BJ (cell line): ENCODE measurements at regions not wholly inside any gene's neighbourhood (a gene's known extent, or its start where the extent isn't known, plus 50 kb on each side); places are given as distances from the start of the nearest gene placed in this dataset. TPM values are rescaled to one million over a fixed set of nuclear protein-coding genes. Genes with fewer than 3 reads are reported as not detected.

Experiments
- CTCF ChIA-PET: fragments of 350-600 bp; formaldehyde crosslinking; extraction: SDS; loops from one replicate; lab custom pipeline; 2021; ENCODE audit warnings: antibody characterized with exemption, inconsistent platforms; lab: Yijun Ruan, JAX
- POLR2A ChIA-PET: fragments of 300-600 bp; sonication (Branson Sonifier 250); formaldehyde crosslinking; extraction: SDS; loops from one replicate; lab custom pipeline; 2021; ENCODE audit warnings: antibody characterized with exemption; lab: Charles Lee
- DNase-seq: peaks from one replicate; pipeline ENCODE4 v3.0.0-alpha.2; 2011; ENCODE audit warnings: low read depth
- H3K27me3 ChIP-seq: 2 replicates; pipeline ENCODE4 v1.6.0; 2011; ENCODE audit warnings: low read length; ENCODE audit not compliant: control insufficient read depth, insufficient read depth
- H3K36me3 ChIP-seq: 2 replicates; pipeline ENCODE4 v1.5.1; 2011; ENCODE audit warnings: low read length; ENCODE audit not compliant: control insufficient read depth, insufficient read depth
- H3K4me3 ChIP-seq: 2 replicates; pipeline ENCODE4 v1.5.1; 2011; ENCODE audit warnings: low read depth, mild to moderate bottlenecking, control low read depth, low read length
- small RNA-seq: library from RNA; depleted of rRNA; stranded (forward); fragments of <200 nt; gene quantifications from one replicate; pipeline ENCODE3, GENCODE V24; 2012; ENCODE audit warnings: low replicate concordance, low read depth; ENCODE audit not compliant: insufficient read length
- TF ChIP-seq, protein P1 (sequence below): IDR thresholded peaks from 2 replicates; pipeline ENCODE4 v1.5.1; 2011; ENCODE audit warnings: low read depth, mild to moderate bottlenecking, control low read depth, inconsistent platforms, low read length, moderate library complexity; ENCODE audit not compliant: insufficient read depth

DNA sequence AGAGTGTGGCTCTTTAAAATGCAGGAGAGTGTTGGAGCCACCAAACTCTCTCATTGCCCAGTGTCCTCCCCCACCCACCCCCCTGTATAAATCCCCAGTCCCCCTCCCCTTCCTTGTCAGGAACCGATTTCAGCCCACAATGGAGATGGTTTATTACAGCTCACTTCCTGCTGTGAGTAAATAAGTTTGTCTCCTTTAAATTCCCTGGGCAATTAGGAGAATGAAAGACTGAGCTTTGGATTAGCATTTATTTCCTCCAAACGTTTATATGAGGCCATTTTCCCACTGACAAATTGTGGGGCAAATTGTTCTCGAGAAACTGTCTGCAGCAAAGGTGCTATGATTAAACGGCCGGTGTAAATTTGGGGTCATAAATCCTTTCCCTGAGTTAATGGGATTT is 128.8 kb downstream of the DHX35 start:
- ChIA-PET CTCF (interaction anchor here (1.2 to 4.1 kb wide), 3 partner anchors 9 to 41 kb away, joined by 4 to 19 read pairs (median 6); no protein-coding TSS in a partner anchor), POLR2A (no interaction called here)
- TF ChIP-seq, protein P1, sequence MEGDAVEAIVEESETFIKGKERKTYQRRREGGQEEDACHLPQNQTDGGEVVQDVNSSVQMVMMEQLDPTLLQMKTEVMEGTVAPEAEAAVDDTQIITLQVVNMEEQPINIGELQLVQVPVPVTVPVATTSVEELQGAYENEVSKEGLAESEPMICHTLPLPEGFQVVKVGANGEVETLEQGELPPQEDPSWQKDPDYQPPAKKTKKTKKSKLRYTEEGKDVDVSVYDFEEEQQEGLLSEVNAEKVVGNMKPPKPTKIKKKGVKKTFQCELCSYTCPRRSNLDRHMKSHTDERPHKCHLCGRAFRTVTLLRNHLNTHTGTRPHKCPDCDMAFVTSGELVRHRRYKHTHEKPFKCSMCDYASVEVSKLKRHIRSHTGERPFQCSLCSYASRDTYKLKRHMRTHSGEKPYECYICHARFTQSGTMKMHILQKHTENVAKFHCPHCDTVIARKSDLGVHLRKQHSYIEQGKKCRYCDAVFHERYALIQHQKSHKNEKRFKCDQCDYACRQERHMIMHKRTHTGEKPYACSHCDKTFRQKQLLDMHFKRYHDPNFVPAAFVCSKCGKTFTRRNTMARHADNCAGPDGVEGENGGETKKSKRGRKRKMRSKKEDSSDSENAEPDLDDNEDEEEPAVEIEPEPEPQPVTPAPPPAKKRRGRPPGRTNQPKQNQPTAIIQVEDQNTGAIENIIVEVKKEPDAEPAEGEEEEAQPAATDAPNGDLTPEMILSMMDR = no peak
- H3K4me3 ChIP-seq = no peak overlapping the region
- DNase-seq = no peak
- no peaks in the 10 kb centered on the region for H3K36me3 ChIP-seq
- no peaks in the 10 kb centered on the region for H3K27me3 ChIP-seq

- Histone ChIP-seq H3K27me3 (0 out of 2 replicates have a peak, but pooled peaks cover 1% of the 10 kb centered on the region), H3K4me3 (no peak overlapping the region), H3K36me3 (no peaks in the 10 kb centered on the region)
- ChIA-PET POLR2A (no interaction called here), CTCF (interaction anchor here (1.2 to 16.6 kb wide), 2 partner anchors 9 to 38 kb away, joined by 6 to 399 read pairs; no protein-coding TSS in a partner anchor)
- TF ChIP-seq, protein P1 = no peak
- DNase-seq = no peak
These were observed 127.7 kb downstream of the DHX35 start for GRCh38 chr20:39089797-39090196.

Small RNA genes in the stretch of these regions (small RNA-seq; reads per million reads assigned to genes)
- not detected for gene RN7SL680P
